Peyer's patch (tissue), 4 donors: ENCODE measurements at regions not wholly inside any gene's neighbourhood (a gene's known extent, or its start where the extent isn't known, plus 50 kb on each side); places are given as distances from the start of the nearest gene placed in this dataset.
"Not testable (repeated sequence)": the region's sequence is repeated elsewhere in the genome, so short reads cannot be mapped to it uniquely, and the experiment has no call there.

Experiments used
- CTCF ChIP-seq, 6 experiments: fragments of 450-650 bp in 4 of 6; fragments of 200-600 bp in 2 of 6; sonication (generic) in 1 of 6; IDR thresholded peaks; one replicate each; pipeline ENCODE4 v1.5.1; 2017 to 2019; ENCODE audit warnings: antibody characterized with exemption in 6 of 6, mild to moderate bottlenecking in 3 of 6, moderate library complexity in 1 of 6
- POLR2A ChIP-seq, 2 donors: fragments of 450-650 bp; IDR thresholded peaks; one replicate each; pipeline ENCODE4 v1.5.1; 2017; ENCODE audit warnings: antibody characterized with exemption in 2 of 2, mild to moderate bottlenecking in 2 of 2, moderate library complexity in 2 of 2

GRCh38 chr15:101955840-101956239, 143.8 kb downstream of the OR4F15 start:
- not testable (repeated sequence) for TF ChIP-seq CTCF, POLR2A (IDR thresholded peaks at IDR 0.05)
